GM20000 (cell line): ENCODE measurements at regions not wholly inside any gene's neighbourhood (a gene's known extent, or its start where the extent isn't known, plus 50 kb on each side); places are given as distances from the start of the nearest gene placed in this dataset.
"Not testable (repeated sequence)": the region's sequence is repeated elsewhere in the genome, so short reads cannot be mapped to it uniquely, and the experiment has no call there.

ENCODE experiments used
- DNase-seq: peaks from one replicate; pipeline ENCODE4 v3.0.0; 2012; ENCODE audit warnings: low spot score
- CTCF ChIP-seq: IDR thresholded peaks from 2 replicates; pipeline ENCODE4 v1.5.1; 2012; ENCODE audit warnings: mild to moderate bottlenecking, control low read depth; ENCODE audit errors: extremely low read depth, missing control alignments

- TF ChIP-seq CTCF = no peak
- no peak for DNase-seq
These were observed 270.6 kb upstream of the MMADHC start for GRCh38 chr2:149858216-149858615.

DNA sequence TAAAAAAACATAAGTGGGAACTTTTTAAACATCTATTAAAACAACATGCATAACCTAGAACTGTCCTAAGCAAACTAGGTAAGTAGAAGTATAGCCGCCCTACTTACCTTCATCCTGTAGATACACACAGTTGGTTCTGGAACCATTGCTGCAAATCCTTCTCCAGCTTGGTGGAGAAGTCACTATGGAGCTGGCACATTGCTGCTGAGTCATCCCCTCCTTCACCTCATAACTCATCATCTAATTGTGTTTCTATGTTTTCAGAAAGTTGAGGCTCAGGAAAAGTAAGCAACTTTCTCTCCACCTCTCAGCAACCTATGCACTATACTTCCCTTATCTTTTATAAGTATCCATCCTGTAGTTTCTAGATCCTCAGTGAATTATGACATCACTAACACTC, 269.8 kb upstream of the MMADHC start:
- DNase-seq = no peak
- TF ChIP-seq CTCF = no peak

- DNase-seq = not testable (repeated sequence)
These were observed 268.3 kb upstream of the MMADHC start for GRCh38 chr2:149855859-149856258.

DNA sequence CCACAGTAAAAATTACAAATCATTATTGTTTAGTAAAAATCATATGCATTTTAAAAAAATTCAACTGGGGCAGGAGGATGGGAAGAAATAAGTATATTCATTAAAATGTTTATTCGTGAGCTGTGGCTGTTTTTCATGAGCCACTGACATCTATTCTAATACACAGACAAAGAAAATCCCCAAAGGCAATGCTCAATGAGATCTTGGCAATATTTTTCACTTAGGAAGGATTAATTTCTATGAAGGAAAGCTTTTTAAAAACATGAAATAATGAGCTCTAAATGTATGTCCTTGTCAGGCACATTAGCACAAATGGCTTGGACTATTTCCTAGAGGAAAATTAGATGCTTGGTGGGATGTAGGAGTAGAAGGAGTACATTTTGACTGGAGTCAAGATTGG, 262.0 kb upstream of the MMADHC start:
- TF ChIP-seq CTCF = no peak
- DNase-seq = no peak

- no peak for DNase-seq
- TF ChIP-seq CTCF = no peak
These were observed 261.6 kb upstream of the MMADHC start for GRCh38 chr2:149849136-149849535.

DNA sequence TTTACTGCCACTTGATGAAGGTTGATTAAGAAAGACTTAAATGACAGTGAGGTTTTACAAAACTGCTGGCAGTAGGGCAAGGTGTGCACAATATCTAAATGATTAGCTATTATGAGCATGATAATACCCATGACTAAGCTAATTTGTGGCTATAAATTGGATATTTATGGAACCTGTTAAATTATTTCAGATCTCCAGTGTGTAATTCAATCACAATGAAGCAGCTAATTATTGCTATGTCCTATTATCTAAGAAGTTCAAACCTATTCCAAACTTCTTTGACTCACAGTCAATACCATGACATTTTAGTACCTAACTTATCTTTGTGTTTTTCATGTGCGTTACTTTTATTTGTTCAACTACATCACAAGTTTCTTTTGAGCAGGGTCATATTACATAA, 253.8 kb upstream of the MMADHC start:
- DNase-seq = no peak
- no peak for TF ChIP-seq CTCF

DNA sequence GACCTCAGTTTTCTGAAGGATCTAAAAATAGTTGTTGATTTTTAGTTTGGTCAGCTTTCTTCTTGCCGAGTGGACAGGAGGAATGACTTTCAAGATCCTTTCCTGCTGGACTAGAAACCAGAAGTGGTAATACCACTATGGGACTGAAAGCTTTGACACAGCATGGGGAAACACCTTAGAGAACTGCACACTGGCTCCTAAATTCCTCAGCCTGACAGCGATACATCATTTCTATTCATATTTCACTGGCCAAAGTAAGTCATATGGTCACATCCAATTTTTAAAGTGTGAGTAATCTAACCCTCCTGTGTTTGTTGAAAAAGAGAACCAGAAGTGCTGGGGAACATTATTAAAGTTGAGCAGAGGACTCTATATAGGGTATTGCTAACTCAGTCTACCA, 244.7 kb upstream of the MMADHC start:
- no peak for DNase-seq
- no peak for TF ChIP-seq CTCF

DNA sequence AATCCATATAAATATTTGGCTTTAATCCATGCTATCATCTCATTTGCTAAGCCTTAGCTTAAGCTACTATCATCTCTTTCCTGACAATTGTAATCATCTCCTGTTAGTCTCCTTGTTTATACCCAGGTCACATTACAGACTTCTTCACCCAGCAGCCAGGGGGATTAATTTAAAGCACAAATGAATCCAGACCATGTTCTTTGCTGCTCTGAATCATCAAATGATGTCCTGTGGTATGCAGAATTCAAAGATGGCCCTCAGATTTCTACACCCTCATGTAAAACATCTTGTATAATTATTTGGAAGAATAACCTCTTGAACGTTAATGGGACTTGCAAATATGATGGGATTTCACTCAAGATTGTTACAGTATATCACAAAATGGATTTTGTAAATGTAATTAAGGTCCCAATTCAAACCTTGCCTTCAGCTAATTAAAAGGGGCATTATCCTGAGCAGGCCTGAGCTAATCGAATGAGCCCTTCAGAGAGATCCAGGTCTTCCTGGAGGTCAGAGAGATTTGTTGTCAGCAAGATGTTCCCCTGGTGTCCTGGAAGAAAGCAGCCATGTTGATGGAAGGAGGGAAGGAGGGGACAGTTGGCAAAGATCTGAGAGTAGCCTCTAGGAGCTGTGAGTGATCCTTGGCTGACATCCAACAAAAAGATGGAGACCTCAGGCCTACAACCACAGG, 241.1 kb upstream of the MMADHC start:
- no peak for TF ChIP-seq CTCF
- no peak for DNase-seq
